ENCODE measurements at regions not wholly inside any gene's neighbourhood (a gene's known extent, or its start where the extent isn't known, plus 50 kb on each side); places are given as distances from the start of the nearest gene placed in this dataset.

- TF ChIP-seq CTCF (conservative IDR thresholded peaks at IDR 0.05): no peak
- WGBS (ENCODE audit: extremely low coverage, insufficient read length, low lambda C conversion rate): no CpG with 5 or more reads among the region's 4 CpGs
- no peak overlapping the region for H3K23ac ChIP-seq (ENCODE audit: insufficient read length, low read depth, low read length)
- no peak overlapping the region for H2AK5ac ChIP-seq (ENCODE audit: insufficient read length, low read length)
- H2BK20ac ChIP-seq (ENCODE audit: low read depth, low read length, poor library complexity, severe bottlenecking): no peak overlapping the region
- Mint-ChIP-seq H3K9me3 (peaks cover 33 to 39% of the 10 kb centered on the region in 2 experiments), H3K4me3 (no peak overlapping the region), H3K27me3 (ENCODE audit: low read depth) (peaks cover 16% of the 10 kb centered on the region), H3K36me3 (ENCODE audit: insufficient read depth in 1 of 3, low read depth in 3 of 3) (peaks cover 21 to 38% (median 25%) of the 10 kb centered on the region in 3 experiments), H3K27ac (peak overlapping the region in 1 of 3 experiments; percentile 15; a peak in 1 of 7 replicates), H3K4me1 (peaks cover 24% of the 10 kb centered on the region in 2 experiments)
- no peak overlapping the region for H2AFZ ChIP-seq (ENCODE audit: low read length)
- no peak overlapping the region for H2BK12ac ChIP-seq (ENCODE audit: insufficient read length, low read depth, low read length)
- H2BK5ac ChIP-seq (ENCODE audit: insufficient read length, low read length): no peak overlapping the region
- no peaks in the 10 kb centered on the region for H3K23me2 ChIP-seq (ENCODE audit: insufficient read length, low read depth, low read length, poor library complexity, severe bottlenecking)
- H3K27ac ChIP-seq (ENCODE audit: insufficient read length, low read depth, low read length): no peak overlapping the region
- no peak overlapping the region for H3T11ph ChIP-seq (ENCODE audit: low read length)
- H3K56ac ChIP-seq (ENCODE audit: insufficient read length, low read depth, low read length): no peak overlapping the region
- peaks cover 2% of the 10 kb centered on the region; the same call in 1 of the 2 replicates for H3K4me1 ChIP-seq (ENCODE audit: insufficient read depth, low read length)
- H3K4ac ChIP-seq (ENCODE audit: low read depth, low read length): no peak overlapping the region
- DNase-seq: no peak
- no peak overlapping the region for H3K18ac ChIP-seq (ENCODE audit: insufficient read length, low read depth, low read length)
- H4K8ac ChIP-seq (replicated peaks; ENCODE audit: insufficient read length, low read depth, low read length): no peak overlapping the region
- no peaks in the 10 kb centered on the region for H3K27me3 ChIP-seq (ENCODE audit: insufficient read depth, low read length)
- no peak overlapping the region for H4K91ac ChIP-seq (ENCODE audit: insufficient read length, low read depth, low read length)
- peaks cover 11% of the 10 kb centered on the region for H3K9me3 ChIP-seq (ENCODE audit: control insufficient read depth, low read depth, low read length)
- H3K79me1 ChIP-seq (ENCODE audit: insufficient read depth, low read depth, low read length, poor library complexity, severe bottlenecking): no peaks in the 10 kb centered on the region
- H4K20me1 ChIP-seq (ENCODE audit: control insufficient read depth, insufficient read depth, insufficient read length): no peaks in the 10 kb centered on the region
- no peaks in the 10 kb centered on the region for H3K79me2 ChIP-seq (ENCODE audit: insufficient read depth, low read length)
- H2BK15ac ChIP-seq (ENCODE audit: low read depth, low read length): no peak overlapping the region
- H4K5ac ChIP-seq (ENCODE audit: insufficient read length, low read depth, low read length): no peak overlapping the region
- no peak overlapping the region for H3K14ac ChIP-seq (ENCODE audit: insufficient read depth, low read length)
- no peak overlapping the region for H3K4me2 ChIP-seq (ENCODE audit: insufficient read depth, insufficient read length, low read length)
- H3K9ac ChIP-seq (ENCODE audit: extremely low read depth, insufficient read length, low read length): no peak overlapping the region
- H2BK120ac ChIP-seq (ENCODE audit: low read depth, low read length, poor library complexity, severe bottlenecking): no peak overlapping the region
These were observed 192.8 kb downstream of the ACTL7B start for GRCh38 chr9:108662956-108663355.
